ENCODE measurements at regions not wholly inside any gene's neighbourhood (a gene's known extent, or its start where the extent isn't known, plus 50 kb on each side); places are given as distances from the start of the nearest gene placed in this dataset.

DNA sequence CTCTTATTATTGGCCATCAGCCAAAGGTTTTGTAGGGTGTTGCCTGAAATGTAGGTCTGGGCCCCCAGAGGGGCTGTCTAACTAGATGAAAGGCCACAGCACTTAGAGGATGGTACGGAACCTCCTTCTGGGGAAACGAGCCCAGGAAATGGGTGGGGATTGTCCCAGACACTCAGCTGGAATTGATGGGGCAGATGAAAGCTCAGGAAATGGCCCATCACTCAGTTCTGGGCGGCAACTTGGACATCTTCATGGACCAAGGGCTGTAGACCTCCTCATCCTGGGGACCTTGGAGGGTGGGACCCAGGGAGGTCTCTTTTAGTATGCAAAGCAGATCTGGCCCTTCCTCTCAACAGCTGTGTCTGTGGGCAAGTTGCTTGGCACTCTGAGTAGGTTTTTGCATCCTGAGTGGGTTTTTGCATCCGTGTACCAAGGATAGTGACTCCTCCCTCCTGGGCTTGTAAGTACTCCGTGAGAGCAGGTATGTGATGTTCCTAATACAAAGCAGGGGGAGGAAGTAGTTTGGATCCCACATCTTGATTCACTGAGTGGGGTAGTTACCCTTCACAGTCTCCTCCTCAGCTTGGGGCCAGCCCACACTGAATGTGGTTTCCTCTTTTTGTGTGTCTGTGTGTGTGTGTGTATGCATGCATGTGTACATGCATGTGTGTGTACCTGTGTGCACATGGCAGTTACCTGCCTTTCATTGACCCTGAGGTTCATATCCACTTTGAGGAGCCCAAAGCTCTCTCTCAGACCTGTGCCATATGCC lies 292.0 kb downstream of the RPLP1 start:
- DNase-seq (ENCODE audit: low read depth) = no peak

GRCh38 chr15:69747193-69747592 lies 294.6 kb downstream of the RPLP1 start:
- no peak for DNase-seq (ENCODE audit: low read depth)

- no peak for DNase-seq (ENCODE audit: low read depth)
Measured at GRCh38 chr15:69748131-69748530, 295.5 kb downstream of the RPLP1 start.

GRCh38 chr15:69748576-69749185 lies 296.1 kb downstream of the RPLP1 start:
- no peak for DNase-seq (ENCODE audit: low read depth)

- no peak for DNase-seq (ENCODE audit: low read depth)
Measured at GRCh38 chr15:69749274-69749673, 296.7 kb downstream of the RPLP1 start.

DNA sequence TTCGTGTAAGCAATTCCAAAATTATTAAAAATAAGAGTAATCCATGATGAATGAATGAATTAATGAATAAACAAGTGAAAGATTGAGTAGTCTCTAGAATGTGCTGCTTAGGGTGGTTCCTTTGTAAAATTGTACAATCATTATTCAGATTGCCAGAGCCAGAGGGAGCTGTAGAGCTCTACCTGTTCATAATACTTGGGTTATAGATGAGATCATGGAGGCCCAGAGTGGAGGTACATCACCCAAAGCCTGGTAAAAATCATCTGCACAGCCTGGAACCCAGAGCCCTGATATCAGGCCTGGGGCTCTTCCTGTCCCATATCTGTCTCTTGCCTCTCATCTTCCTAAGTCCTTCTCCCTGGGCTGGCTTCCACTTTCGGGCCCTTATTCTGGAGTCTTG lies 297.2 kb downstream of the RPLP1 start:
- no peak for DNase-seq (ENCODE audit: low read depth)

- no peak for DNase-seq (ENCODE audit: low read depth)
Measured at GRCh38 chr15:69750253-69750652, 297.6 kb downstream of the RPLP1 start.

- DNase-seq (ENCODE audit: low read depth) = no peak
Measured at GRCh38 chr15:69751147-69751546, 298.5 kb downstream of the RPLP1 start.

GRCh38 chr15:69751566-69751965 lies 298.9 kb downstream of the RPLP1 start:
- no peak for DNase-seq (ENCODE audit: low read depth)

DNA sequence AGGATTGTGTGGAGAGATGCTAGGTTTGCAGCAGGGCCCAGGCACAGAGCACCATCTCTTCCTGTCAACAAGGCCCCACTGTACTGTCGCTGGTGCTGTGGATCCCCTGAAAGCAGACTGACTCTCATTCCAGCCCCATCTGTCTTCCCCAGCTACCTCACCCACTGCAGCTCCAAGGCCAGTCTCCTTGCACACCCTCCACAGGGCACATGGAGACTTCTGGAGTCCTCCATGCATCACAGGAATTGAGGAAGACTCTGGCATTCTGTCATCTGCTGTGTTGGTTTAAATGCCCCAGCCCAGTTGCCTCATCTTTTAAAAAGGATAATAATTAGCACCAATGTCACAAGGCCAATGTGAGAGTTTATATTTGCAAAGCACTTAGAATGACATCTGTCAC lies 301.2 kb downstream of the RPLP1 start:
- no peak for DNase-seq (ENCODE audit: low read depth)

GRCh38 chr15:69754313-69754712 lies 301.7 kb downstream of the RPLP1 start:
- no peak for DNase-seq (ENCODE audit: low read depth)

- peak; percentile 55 for DNase-seq (ENCODE audit: low read depth)
Measured at GRCh38 chr15:69755551-69756310, 303.1 kb downstream of the RPLP1 start.

DNA sequence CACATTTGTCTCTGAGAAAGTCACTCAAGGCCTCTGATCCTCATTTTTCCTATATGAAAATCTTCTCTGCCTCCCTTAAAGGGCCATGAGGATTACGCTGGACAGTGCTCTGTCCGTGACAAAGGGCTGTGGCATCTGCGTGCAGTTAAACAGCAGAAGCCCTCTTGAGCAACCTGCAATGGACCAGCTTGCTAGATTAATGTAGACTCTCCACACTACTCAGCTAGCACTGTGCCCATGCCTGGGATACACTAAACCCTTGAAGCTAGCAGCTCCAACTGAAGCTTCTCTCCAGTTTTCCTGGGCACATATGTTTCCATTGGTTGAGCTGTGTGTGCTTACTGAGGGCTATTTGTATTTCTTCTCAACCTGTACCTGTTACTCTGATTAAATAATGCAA lies 303.8 kb downstream of the RPLP1 start:
- DNase-seq (ENCODE audit: low read depth) = no peak

- DNase-seq (ENCODE audit: low read depth) = peak; percentile 47
Measured at GRCh38 chr15:69757186-69757585, 304.6 kb downstream of the RPLP1 start.

DNA sequence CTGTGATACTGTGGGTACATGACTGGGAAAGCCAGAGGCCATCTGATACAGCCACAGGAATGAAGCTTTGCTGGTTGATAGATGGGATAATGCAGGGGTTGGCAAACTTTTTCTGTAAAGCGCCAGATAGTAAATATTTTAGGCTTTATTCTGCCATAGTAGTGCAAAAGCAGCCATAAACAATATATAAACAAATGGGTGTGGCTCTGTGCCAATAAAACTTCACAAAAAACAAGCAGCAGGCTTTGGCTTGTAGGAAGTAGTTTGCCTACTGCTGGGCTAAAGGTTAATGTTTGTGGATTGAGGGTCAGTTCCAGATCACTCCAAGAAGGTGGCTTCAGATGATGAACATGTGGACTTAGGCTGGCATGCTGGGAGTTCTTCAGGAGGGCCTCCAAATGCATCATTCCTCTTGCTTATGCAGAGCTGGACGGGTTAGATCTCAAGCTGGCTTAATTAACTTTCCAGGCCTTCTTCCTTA lies 305.7 kb downstream of the RPLP1 start:
- no peak for DNase-seq (ENCODE audit: low read depth)

GRCh38 chr15:69758810-69759790 lies 306.5 kb downstream of the RPLP1 start:
- DNase-seq (ENCODE audit: low read depth) = peak; percentile 64

DNA sequence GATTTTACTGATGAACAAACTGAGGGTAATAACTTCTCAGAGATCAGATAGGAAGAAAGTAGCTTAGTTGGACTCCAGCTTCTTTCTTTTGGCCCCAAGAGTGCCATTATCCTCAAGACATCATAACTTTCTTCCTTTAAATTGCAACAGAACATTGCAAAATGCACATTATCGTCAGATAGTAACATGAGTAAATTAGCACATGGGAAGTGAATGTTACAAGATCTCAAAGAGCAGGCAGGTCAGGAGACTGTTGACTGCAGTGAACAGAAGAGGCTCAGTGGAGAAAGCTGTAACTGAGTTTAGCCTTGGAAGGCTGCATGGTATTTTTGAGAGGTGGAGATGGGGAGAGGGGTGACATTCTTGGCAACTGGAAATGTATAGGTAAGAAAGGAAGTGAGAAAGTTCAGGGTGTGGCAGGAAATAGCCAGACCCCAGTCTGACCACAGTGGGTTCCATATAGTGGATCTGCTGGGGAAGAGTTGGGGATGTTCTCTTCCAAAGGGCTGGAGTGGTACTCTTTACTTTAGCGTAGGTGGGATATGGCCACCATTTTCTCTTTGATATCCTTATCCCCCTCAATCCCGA lies 307.7 kb downstream of the RPLP1 start:
- no peak for DNase-seq (ENCODE audit: low read depth)

DNA sequence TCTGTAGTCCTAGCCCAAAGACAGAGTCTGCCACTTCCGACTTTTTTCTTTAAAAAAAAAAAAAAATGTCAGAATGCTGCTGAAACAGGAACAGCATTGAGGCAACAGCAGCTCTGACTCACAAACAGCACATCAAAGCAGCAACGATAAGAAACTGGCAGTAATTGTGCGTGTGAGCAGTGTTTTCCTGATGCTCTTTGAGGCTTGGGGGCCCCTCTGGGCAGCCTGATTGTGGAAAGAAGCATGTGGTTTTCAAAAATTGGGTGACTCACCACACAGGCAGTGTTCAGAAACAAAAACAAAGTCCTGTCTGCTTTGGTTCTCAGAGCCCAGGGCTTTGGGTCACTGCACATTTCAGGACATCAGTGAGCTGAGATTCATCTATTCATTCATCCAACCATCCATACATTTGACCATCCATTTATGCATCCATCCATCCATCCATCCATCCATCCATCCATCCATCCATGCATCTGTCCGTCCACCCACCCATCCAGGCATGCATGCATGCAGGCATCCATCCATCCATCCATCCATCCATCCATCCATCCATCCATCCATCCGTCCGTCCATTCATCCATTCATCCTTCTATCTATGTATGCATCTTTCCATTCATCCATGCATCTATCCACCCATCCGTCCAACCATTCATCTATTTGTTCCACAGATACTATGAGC lies 308.4 kb downstream of the RPLP1 start:
- DNase-seq (ENCODE audit: low read depth) = peak; percentile 47

GRCh38 chr15:69762373-69763148 lies 309.9 kb downstream of the RPLP1 start:
- DNase-seq (ENCODE audit: low read depth) = no peak

GRCh38 chr15:69763831-69764230 lies 311.2 kb downstream of the RPLP1 start:
- no peak for DNase-seq (ENCODE audit: low read depth)
